Central memory CD8-positive, alpha-beta T cell (primary cell): ENCODE measurements at regions not wholly inside any gene's neighbourhood (a gene's known extent, or its start where the extent isn't known, plus 50 kb on each side); places are given as distances from the start of the nearest gene placed in this dataset.

Experiments used
- ATAC-seq: fragments of 150-1000 bp; cut with Tn5 transposase; replicated peaks from 2 replicates; pipeline ENCODE4 v1.10.0; 2022; ENCODE audit warnings: mild to moderate bottlenecking, moderate FRiP score, moderate number of reproducible peaks; ENCODE audit not compliant: poor library complexity, severe bottlenecking; ENCODE audit errors: extremely low read depth
- DNase-seq, 2 donors: peaks; one replicate each; pipeline ENCODE4 v3.0.0; 2021; ENCODE audit warnings: low spot score in 2 of 2
- H3K27ac Mint-ChIP-seq: one replicate; pipeline ENCODE4 v1.8.0; 2022; ENCODE audit warnings: low read depth, mild to moderate bottlenecking, moderate library complexity, mixed read lengths
- H3K27me3 Mint-ChIP-seq: one replicate; pipeline ENCODE4 v1.8.0; 2022; ENCODE audit warnings: mixed read lengths
- H3K36me3 Mint-ChIP-seq: one replicate; pipeline ENCODE4 v1.8.0; 2022; ENCODE audit warnings: mild to moderate bottlenecking, moderate library complexity, mixed read lengths; ENCODE audit not compliant: insufficient read depth
- H3K4me1 Mint-ChIP-seq: one replicate; pipeline ENCODE4 v1.8.0; 2022; ENCODE audit warnings: mixed read lengths
- H3K4me3 Mint-ChIP-seq: one replicate; pipeline ENCODE4 v1.8.0; 2022; ENCODE audit warnings: mild to moderate bottlenecking, moderate library complexity, mixed read lengths
- H3K9me3 Mint-ChIP-seq: one replicate; pipeline ENCODE4 v1.8.0; 2022; ENCODE audit warnings: mixed read lengths

GRCh38 chr10:4696186-4696585, 129.8 kb upstream of the AKR1E2 start:
- peaks cover 74% of the 10 kb centered on the region for H3K27me3 Mint-ChIP-seq
- peaks cover 2% of the 10 kb centered on the region for H3K36me3 Mint-ChIP-seq
- H3K27ac Mint-ChIP-seq: no peak overlapping the region
- H3K9me3 Mint-ChIP-seq: no peaks in the 10 kb centered on the region
- DNase-seq (no peak), ATAC-seq (no peak)
- H3K4me3 Mint-ChIP-seq: no peak overlapping the region
- no peaks in the 10 kb centered on the region for H3K4me1 Mint-ChIP-seq

- Mint-ChIP-seq H3K27me3 (peaks cover 64% of the 10 kb centered on the region), H3K4me3 (no peak overlapping the region), H3K36me3 (peaks cover 2% of the 10 kb centered on the region), H3K4me1 (no peaks in the 10 kb centered on the region), H3K27ac (no peak overlapping the region), H3K9me3 (no peaks in the 10 kb centered on the region)
- ATAC-seq: no peak
- DNase-seq: no peak
These were observed 132.0 kb upstream of the AKR1E2 start for GRCh38 chr10:4693967-4694366.

- peaks cover 62% of the 10 kb centered on the region for H3K27me3 Mint-ChIP-seq
- no peak overlapping the region for H3K27ac Mint-ChIP-seq
- no peaks in the 10 kb centered on the region for H3K9me3 Mint-ChIP-seq
- no peak for ATAC-seq
- no peaks in the 10 kb centered on the region for H3K4me1 Mint-ChIP-seq
- no peak for DNase-seq
- no peak overlapping the region for H3K4me3 Mint-ChIP-seq
- peaks cover 2% of the 10 kb centered on the region for H3K36me3 Mint-ChIP-seq
These were observed 133.8 kb upstream of the AKR1E2 start for GRCh38 chr10:4692206-4692605.

- Mint-ChIP-seq H3K9me3 (no peaks in the 10 kb centered on the region), H3K27me3 (peaks cover 58% of the 10 kb centered on the region), H3K27ac (no peak overlapping the region), H3K36me3 (peaks cover 2% of the 10 kb centered on the region), H3K4me1 (no peaks in the 10 kb centered on the region), H3K4me3 (no peak overlapping the region)
- DNase-seq (no peak), ATAC-seq (no peak)
These were observed 134.2 kb upstream of the AKR1E2 start for GRCh38 chr10:4691776-4692175.

GRCh38 chr10:4691301-4691700, 134.7 kb upstream of the AKR1E2 start:
- H3K27ac Mint-ChIP-seq: no peak overlapping the region
- peaks cover 54% of the 10 kb centered on the region for H3K27me3 Mint-ChIP-seq
- H3K36me3 Mint-ChIP-seq: peaks cover 2% of the 10 kb centered on the region
- no peak overlapping the region for H3K4me3 Mint-ChIP-seq
- ATAC-seq (no peak), DNase-seq (no peak)
- no peaks in the 10 kb centered on the region for H3K9me3 Mint-ChIP-seq
- no peaks in the 10 kb centered on the region for H3K4me1 Mint-ChIP-seq

GRCh38 chr10:4688601-4689000, 137.4 kb upstream of the AKR1E2 start:
- no peak overlapping the region for H3K27ac Mint-ChIP-seq
- H3K4me1 Mint-ChIP-seq: no peaks in the 10 kb centered on the region
- DNase-seq (no peak), ATAC-seq (no peak)
- no peak overlapping the region for H3K4me3 Mint-ChIP-seq
- peaks cover 2% of the 10 kb centered on the region for H3K36me3 Mint-ChIP-seq
- peaks cover 61% of the 10 kb centered on the region for H3K27me3 Mint-ChIP-seq
- H3K9me3 Mint-ChIP-seq: no peaks in the 10 kb centered on the region

- ATAC-seq (no peak), DNase-seq (no peak)
- Mint-ChIP-seq H3K4me3 (no peak overlapping the region), H3K27me3 (peaks cover 61% of the 10 kb centered on the region), H3K27ac (no peak overlapping the region), H3K36me3 (peaks cover 2% of the 10 kb centered on the region), H3K4me1 (no peaks in the 10 kb centered on the region), H3K9me3 (no peaks in the 10 kb centered on the region)
These were observed 137.8 kb upstream of the AKR1E2 start for GRCh38 chr10:4688168-4688567.

DNA sequence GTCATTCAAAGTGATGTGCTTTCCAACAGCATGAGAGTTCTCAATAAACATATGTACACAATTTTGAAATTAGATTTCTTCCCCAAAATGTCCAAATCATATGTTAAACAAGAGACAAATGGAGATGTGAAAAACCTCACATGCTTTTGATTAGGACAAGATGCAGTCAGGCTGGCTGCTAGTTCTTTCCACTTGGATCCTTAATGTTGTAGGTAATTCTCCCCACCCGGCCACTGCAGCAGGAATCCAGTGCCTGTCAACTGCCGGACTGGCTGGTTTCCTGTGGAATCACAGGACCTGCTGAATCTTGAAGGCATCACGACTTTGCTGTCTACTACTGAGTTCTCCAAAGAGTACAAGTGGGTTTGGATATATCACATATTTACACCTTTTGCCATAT, 138.6 kb upstream of the AKR1E2 start:
- DNase-seq: no peak
- Mint-ChIP-seq H3K36me3 (peaks cover 2% of the 10 kb centered on the region), H3K4me1 (no peaks in the 10 kb centered on the region), H3K9me3 (no peaks in the 10 kb centered on the region), H3K27me3 (peaks cover 66% of the 10 kb centered on the region), H3K27ac (no peak overlapping the region), H3K4me3 (no peak overlapping the region)
- no peak for ATAC-seq

DNA sequence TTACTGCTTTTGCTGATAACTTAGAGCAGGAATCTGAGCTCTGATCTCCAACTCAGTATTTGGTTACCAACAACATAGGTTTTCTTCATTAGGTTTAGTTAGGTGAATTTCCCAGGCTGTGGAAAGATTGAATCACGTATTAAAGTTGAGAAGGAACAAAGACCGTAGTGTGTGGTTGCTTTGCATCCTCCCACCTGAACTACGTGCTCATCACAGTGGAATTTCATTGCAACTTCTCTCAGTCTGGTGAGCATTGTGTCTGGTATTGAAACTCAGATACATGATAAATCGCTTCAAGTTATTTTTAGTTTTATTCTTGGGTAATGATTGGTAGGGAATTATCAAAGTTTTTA, 139.4 kb upstream of the AKR1E2 start:
- Mint-ChIP-seq H3K36me3 (peaks cover under 1% of the 10 kb centered on the region), H3K27me3 (peaks cover 70% of the 10 kb centered on the region), H3K4me3 (no peak overlapping the region), H3K9me3 (no peaks in the 10 kb centered on the region), H3K27ac (no peak overlapping the region), H3K4me1 (no peaks in the 10 kb centered on the region)
- ATAC-seq: no peak
- DNase-seq: no peak

- H3K27ac Mint-ChIP-seq: no peak overlapping the region
These were observed 139.9 kb upstream of the AKR1E2 start for GRCh38 chr10:4685904-4686643.

GRCh38 chr10:4685491-4685890, 140.5 kb upstream of the AKR1E2 start:
- no peaks in the 10 kb centered on the region for H3K4me1 Mint-ChIP-seq
- DNase-seq (no peak), ATAC-seq (no peak)
- no peak overlapping the region for H3K27ac Mint-ChIP-seq
- peaks cover 66% of the 10 kb centered on the region for H3K27me3 Mint-ChIP-seq
- H3K36me3 Mint-ChIP-seq: no peaks in the 10 kb centered on the region
- no peak overlapping the region for H3K4me3 Mint-ChIP-seq
- no peaks in the 10 kb centered on the region for H3K9me3 Mint-ChIP-seq

More at GRCh38 chr10:4685904-4686643, 139.9 kb upstream of the AKR1E2 start:
- Mint-ChIP-seq H3K27me3 (peaks cover 66% of the 10 kb centered on the region), H3K36me3 (no peaks in the 10 kb centered on the region), H3K9me3 (no peaks in the 10 kb centered on the region), H3K4me3 (no peak overlapping the region), H3K4me1 (no peaks in the 10 kb centered on the region)
- DNase-seq (no peak), ATAC-seq (no peak)

DNA sequence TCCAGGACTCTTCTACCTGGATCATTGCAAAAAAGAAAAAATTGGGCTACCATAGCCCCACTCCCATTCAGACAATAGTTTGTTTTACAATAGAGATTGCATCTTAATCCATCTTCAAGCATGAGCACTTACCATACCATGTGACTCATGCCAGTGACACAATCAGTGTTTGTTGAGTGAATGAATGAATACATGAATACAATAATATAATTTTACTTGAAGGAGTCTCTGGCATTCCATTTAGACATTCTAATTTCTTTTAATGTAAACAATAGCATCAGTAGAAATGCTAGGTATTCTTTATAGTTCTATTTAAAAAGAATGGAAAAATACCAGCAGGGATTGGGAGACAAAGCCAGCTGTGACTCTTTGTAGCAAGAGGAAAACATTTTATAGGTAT, 141.6 kb upstream of the AKR1E2 start:
- DNase-seq (no peak), ATAC-seq (no peak)
- Mint-ChIP-seq H3K36me3 (no peaks in the 10 kb centered on the region), H3K27me3 (peaks cover 62% of the 10 kb centered on the region), H3K4me3 (no peak overlapping the region), H3K27ac (no peak overlapping the region), H3K4me1 (no peaks in the 10 kb centered on the region), H3K9me3 (no peaks in the 10 kb centered on the region)

- Mint-ChIP-seq H3K27me3 (peaks cover 62% of the 10 kb centered on the region), H3K4me3 (no peak overlapping the region), H3K9me3 (no peaks in the 10 kb centered on the region), H3K4me1 (no peaks in the 10 kb centered on the region), H3K27ac (no peak overlapping the region), H3K36me3 (no peaks in the 10 kb centered on the region)
- DNase-seq (no peak), ATAC-seq (no peak)
These were observed 142.2 kb upstream of the AKR1E2 start for GRCh38 chr10:4683838-4684237.
